Uterus (tissue), 3 donors: ENCODE measurements at regions not wholly inside any gene's neighbourhood (a gene's known extent, or its start where the extent isn't known, plus 50 kb on each side); places are given as distances from the start of the nearest gene placed in this dataset.

Experiments
- DNase-seq, 2 donors: peaks; one replicate each; pipeline ENCODE4 v3.0.0-alpha.2; 2019 to 2020
- H3K27ac ChIP-seq, 2 donors: fragments of 200-600 bp; sonication (generic); 1 replicate in 1 of 2; 2 replicates in 1 of 2; pipeline ENCODE4 v1.5.1; 2016 to 2018
- H3K27me3 ChIP-seq, 2 donors: fragments of 200-600 bp; sonication (generic); one replicate each; pipeline ENCODE4 v1.5.1; 2018 to 2019; ENCODE audit warnings: control low read depth in 1 of 2
- H3K36me3 ChIP-seq, 2 donors: fragments of 200-600 bp; sonication (generic); one replicate each; pipeline ENCODE4 v1.5.1; 2019; ENCODE audit warnings: control low read depth in 1 of 2
- H3K4me1 ChIP-seq, 2 donors: fragments of 200-600 bp; sonication (generic); one replicate each; pipeline ENCODE4 v1.5.1; 2018 to 2019; ENCODE audit warnings: control low read depth in 1 of 2
- H3K4me3 ChIP-seq, 2 donors: fragments of 200-600 bp; sonication (generic); 1 replicate in 1 of 2; 2 replicates in 1 of 2; pipeline ENCODE4 v1.5.1; 2018 to 2019; ENCODE audit warnings: mild to moderate bottlenecking in 1 of 2
- H3K9me3 ChIP-seq, 2 donors: fragments of 200-600 bp; sonication (generic); one replicate each; pipeline ENCODE4 v1.5.1; 2019; ENCODE audit warnings: control low read depth in 1 of 2
- POLR2A ChIP-seq, 2 donors: fragments of 450-650 bp; IDR thresholded peaks; one replicate each; pipeline ENCODE4 v1.6.1; 2016; ENCODE audit warnings: antibody characterized with exemption in 2 of 2, mild to moderate bottlenecking in 1 of 2, moderate library complexity in 1 of 2
- intact Hi-C: fragments of 100-400 bp; cut with DNase I; formaldehyde crosslinking; loops from one replicate; pipeline ENCODE4 v1.15.1; 2023; ENCODE audit warnings: low total_unique reads
- TF ChIP-seq, protein P1 (sequence below), 4 experiments: fragments of 200-600 bp in 2 of 4; fragments of 450-650 bp in 2 of 4; sonication (generic) in 2 of 4; IDR thresholded peaks; one replicate each; pipeline ENCODE4 v1.5.1; 2016 to 2019; ENCODE audit warnings: antibody characterized with exemption in 4 of 4, mild to moderate bottlenecking in 2 of 4, moderate library complexity in 1 of 4
- donor health status: DM: yes; HTN: yes; CAD: no.

DNA sequence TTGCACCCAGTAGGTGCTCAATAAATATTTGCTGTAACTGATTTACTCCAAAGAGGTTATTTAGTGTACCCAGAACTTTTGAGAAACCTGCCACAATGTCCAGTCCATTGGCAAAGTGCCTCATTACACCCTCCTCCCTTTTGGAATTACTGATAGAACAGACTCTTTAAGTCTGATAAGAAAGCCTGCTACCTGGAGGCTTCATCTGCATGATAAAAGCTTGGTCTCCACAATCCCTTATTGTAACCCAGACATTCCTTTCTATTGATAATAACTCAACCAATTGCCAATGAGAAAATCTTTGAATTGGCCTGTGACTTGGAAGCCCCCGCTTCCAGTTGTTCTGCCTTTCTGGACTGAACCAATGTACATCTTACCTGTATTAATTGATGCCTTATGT, 127.0 kb upstream of the FOXN2 start:
- DNase-seq: no peak
- no peak overlapping the region for H3K27ac ChIP-seq
- no peak overlapping the region for H3K4me3 ChIP-seq
- TF ChIP-seq, protein P1, sequence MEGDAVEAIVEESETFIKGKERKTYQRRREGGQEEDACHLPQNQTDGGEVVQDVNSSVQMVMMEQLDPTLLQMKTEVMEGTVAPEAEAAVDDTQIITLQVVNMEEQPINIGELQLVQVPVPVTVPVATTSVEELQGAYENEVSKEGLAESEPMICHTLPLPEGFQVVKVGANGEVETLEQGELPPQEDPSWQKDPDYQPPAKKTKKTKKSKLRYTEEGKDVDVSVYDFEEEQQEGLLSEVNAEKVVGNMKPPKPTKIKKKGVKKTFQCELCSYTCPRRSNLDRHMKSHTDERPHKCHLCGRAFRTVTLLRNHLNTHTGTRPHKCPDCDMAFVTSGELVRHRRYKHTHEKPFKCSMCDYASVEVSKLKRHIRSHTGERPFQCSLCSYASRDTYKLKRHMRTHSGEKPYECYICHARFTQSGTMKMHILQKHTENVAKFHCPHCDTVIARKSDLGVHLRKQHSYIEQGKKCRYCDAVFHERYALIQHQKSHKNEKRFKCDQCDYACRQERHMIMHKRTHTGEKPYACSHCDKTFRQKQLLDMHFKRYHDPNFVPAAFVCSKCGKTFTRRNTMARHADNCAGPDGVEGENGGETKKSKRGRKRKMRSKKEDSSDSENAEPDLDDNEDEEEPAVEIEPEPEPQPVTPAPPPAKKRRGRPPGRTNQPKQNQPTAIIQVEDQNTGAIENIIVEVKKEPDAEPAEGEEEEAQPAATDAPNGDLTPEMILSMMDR (IDR thresholded peaks at IDR 0.05): no peak
- no peak for TF ChIP-seq POLR2A (IDR thresholded peaks at IDR 0.05)
- H3K36me3 ChIP-seq: no peaks in the 10 kb centered on the region
- intact Hi-C loops: no loop called here
- H3K9me3 ChIP-seq: no peaks in the 10 kb centered on the region
- no peaks in the 10 kb centered on the region for H3K27me3 ChIP-seq
- no peaks in the 10 kb centered on the region for H3K4me1 ChIP-seq

DNA sequence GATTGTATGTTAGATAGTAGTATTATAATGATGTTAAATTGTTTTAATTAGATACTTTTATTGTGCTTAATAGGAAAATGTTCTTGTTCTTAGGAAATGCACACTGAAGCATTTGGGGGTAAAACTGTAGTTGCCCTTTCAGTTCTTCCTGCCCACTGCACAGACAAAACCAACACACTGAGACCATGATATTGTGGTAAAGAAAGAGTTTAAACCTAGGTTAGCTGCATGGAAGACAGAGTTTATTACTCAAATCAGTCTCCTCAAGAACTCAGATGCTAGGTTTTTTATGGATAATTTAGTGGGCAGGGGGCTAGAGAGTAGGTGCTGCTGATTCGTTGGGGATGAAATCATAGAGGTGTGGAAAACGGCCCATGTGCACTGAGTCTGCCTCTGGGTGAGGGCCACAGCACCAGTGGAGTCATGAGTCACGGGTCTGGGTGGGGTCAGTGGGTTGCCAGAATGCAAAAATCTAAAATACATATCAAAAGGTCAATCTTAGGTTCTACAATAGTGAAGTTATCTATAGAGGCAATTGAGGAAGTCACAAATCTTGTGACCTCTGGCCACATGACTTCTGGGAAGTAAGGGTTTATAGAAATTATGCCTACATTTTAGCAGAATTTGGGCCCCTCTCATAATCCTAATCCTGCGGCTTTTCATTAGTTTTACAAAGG, 124.8 kb upstream of the FOXN2 start:
- H3K36me3 ChIP-seq: no peaks in the 10 kb centered on the region
- no peak for TF ChIP-seq POLR2A (IDR thresholded peaks at IDR 0.05)
- TF ChIP-seq, protein P1 (IDR thresholded peaks at IDR 0.05): no peak
- intact Hi-C loops: no loop called here
- H3K9me3 ChIP-seq: no peaks in the 10 kb centered on the region
- H3K27ac ChIP-seq: no peak overlapping the region
- H3K27me3 ChIP-seq: no peaks in the 10 kb centered on the region
- DNase-seq: no peak
- H3K4me1 ChIP-seq: no peaks in the 10 kb centered on the region
- no peak overlapping the region for H3K4me3 ChIP-seq

DNA sequence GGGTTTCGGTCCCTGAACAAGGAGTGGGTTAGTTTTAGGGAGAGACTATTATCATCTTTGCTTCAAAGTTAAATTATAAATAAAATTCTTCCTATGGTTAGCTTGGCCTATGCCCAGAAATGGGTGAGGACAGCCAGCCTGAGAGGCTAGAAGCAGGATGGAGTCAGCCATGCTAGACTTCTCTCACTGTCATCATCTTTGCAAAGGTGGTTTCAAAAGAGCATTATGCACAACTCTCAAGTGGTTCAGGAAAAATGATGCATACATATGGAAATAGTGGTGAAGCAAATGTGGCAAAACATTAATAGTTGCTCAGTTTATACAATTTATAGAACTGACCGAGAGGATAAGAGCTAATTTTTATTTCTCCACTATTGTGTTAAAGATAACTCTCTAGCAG, 124.3 kb upstream of the FOXN2 start:
- TF ChIP-seq, protein P1 (IDR thresholded peaks at IDR 0.05): no peak
- TF ChIP-seq POLR2A (IDR thresholded peaks at IDR 0.05): no peak
- no peaks in the 10 kb centered on the region for H3K4me1 ChIP-seq
- H3K27me3 ChIP-seq: no peaks in the 10 kb centered on the region
- no peaks in the 10 kb centered on the region for H3K36me3 ChIP-seq
- DNase-seq: no peak
- intact Hi-C loops: no loop called here
- H3K4me3 ChIP-seq: no peak overlapping the region
- H3K27ac ChIP-seq: no peak overlapping the region
- no peaks in the 10 kb centered on the region for H3K9me3 ChIP-seq

DNA sequence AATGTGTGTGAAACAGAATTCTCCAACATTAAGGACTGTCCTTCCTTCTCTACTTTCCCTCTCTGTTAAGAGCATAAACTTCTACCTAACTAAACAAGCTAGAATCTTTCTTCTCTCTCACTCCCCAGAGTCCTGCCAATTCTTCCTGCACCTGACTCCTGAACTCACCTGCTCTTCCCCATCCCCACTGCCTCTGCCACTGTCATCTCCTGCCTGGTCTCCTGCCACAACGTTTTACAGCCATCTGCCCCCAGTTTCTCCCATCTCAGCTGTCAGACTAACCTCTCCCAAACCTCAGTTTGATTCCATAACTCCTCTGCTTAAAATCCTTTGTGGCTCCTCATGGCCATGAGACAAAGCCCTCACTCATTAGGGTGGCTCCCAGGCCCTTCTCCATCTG, 119.8 kb upstream of the FOXN2 start:
- intact Hi-C loops: no loop called here
- TF ChIP-seq, protein P1 (IDR thresholded peaks at IDR 0.05): no peak
- TF ChIP-seq POLR2A (IDR thresholded peaks at IDR 0.05): no peak
- H3K27ac ChIP-seq: no peak overlapping the region

DNA sequence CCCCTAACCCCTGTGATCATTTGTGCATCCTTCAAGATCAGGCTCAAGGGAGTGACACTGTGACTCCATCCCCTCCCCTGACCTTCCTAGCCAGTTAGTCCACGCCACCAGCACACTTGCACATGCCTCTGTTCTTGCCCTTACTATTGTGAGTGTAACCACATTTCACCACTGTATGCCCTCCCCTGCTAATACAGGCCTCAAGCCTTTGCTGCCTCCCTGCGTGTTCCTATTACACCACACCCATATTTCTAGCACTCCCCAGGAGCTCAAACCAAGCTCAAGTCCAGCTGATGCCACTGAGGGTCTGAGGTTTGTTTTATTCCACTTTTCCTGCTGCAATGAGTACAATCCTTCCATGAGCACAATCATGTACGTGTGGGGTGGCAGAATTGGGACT, 119.3 kb upstream of the FOXN2 start:
- intact Hi-C loops: no loop called here
- no peak overlapping the region for H3K4me3 ChIP-seq
- no peaks in the 10 kb centered on the region for H3K4me1 ChIP-seq
- no peaks in the 10 kb centered on the region for H3K27me3 ChIP-seq
- DNase-seq: no peak
- H3K9me3 ChIP-seq: no peaks in the 10 kb centered on the region
- TF ChIP-seq POLR2A (IDR thresholded peaks at IDR 0.05): no peak
- TF ChIP-seq, protein P1 (IDR thresholded peaks at IDR 0.05): no peak
- no peak overlapping the region for H3K27ac ChIP-seq
- no peaks in the 10 kb centered on the region for H3K36me3 ChIP-seq

More for the DNA sequence above, 119.8 kb upstream of the FOXN2 start:
- Histone ChIP-seq H3K27me3 (no peaks in the 10 kb centered on the region), H3K4me1 (no peaks in the 10 kb centered on the region), H3K36me3 (no peaks in the 10 kb centered on the region), H3K9me3 (no peaks in the 10 kb centered on the region), H3K4me3 (no peak overlapping the region)
- DNase-seq: no peak
